GM19395 (cell line): ENCODE measurements at regions not wholly inside any gene's neighbourhood (a gene's known extent, or its start where the extent isn't known, plus 50 kb on each side); places are given as distances from the start of the nearest gene placed in this dataset.
A peak's percentile ranks its signal among the peaks of the same experiment; 100 is the strongest.
"Not testable (repeated sequence)": the region's sequence is repeated elsewhere in the genome, so short reads cannot be mapped to it uniquely, and the experiment has no call there.

Experiments used
- ATAC-seq: cut with Tn5 transposase; IDR thresholded peaks from one replicate; pipeline ENCODE4 v1.9.1; 2021; ENCODE audit warnings: mild to moderate bottlenecking, moderate library complexity; ENCODE audit not compliant: unreplicated experiment

- ATAC-seq, result no peak
Observed at GRCh38 chr7:67301667-67302066, 305.0 kb downstream of the TYW1 start.

GRCh38 chr7:67302113-67303039 lies 305.7 kb downstream of the TYW1 start:
- peak; percentile 95 for ATAC-seq

GRCh38 chr7:67304846-67305245 lies 308.2 kb downstream of the TYW1 start:
- not testable (repeated sequence) for ATAC-seq

GRCh38 chr7:67306331-67306730 lies 309.7 kb downstream of the TYW1 start:
- ATAC-seq, result no peak

GRCh38 chr7:67309764-67310549 lies 313.3 kb downstream of the TYW1 start:
- ATAC-seq, result no peak

- no peak for ATAC-seq
Observed at GRCh38 chr7:67311901-67312300, 315.3 kb downstream of the TYW1 start.

GRCh38 chr7:67313213-67313612 lies 316.6 kb downstream of the TYW1 start:
- no peak for ATAC-seq

- not testable (repeated sequence) for ATAC-seq
Observed at GRCh38 chr7:67316902-67317301, 320.3 kb downstream of the TYW1 start.

- not testable (repeated sequence) for ATAC-seq
Observed at GRCh38 chr7:67328257-67328656, 331.6 kb downstream of the TYW1 start.

GRCh38 chr7:67335165-67335564 lies 338.5 kb downstream of the TYW1 start:
- ATAC-seq, result not testable (repeated sequence)

GRCh38 chr7:67335663-67336062 lies 339.0 kb downstream of the TYW1 start:
- ATAC-seq, result not testable (repeated sequence)

GRCh38 chr7:67338545-67338944 lies 341.9 kb downstream of the TYW1 start:
- not testable (repeated sequence) for ATAC-seq

GRCh38 chr7:67341153-67341768 lies 344.6 kb downstream of the TYW1 start:
- no peak for ATAC-seq

- no peak for ATAC-seq
Observed at GRCh38 chr7:67343114-67343513, 346.5 kb downstream of the TYW1 start.

GRCh38 chr7:67343572-67343971 lies 346.9 kb downstream of the TYW1 start:
- ATAC-seq, result no peak

- ATAC-seq, result no peak
Observed at GRCh38 chr7:67344481-67345193, 348.0 kb downstream of the TYW1 start.

GRCh38 chr7:67346126-67346525 lies 349.5 kb downstream of the TYW1 start:
- no peak for ATAC-seq

GRCh38 chr7:67346876-67347275 lies 350.2 kb downstream of the TYW1 start:
- no peak for ATAC-seq

- ATAC-seq, result no peak
Observed at GRCh38 chr7:67348171-67348570, 351.5 kb downstream of the TYW1 start.

GRCh38 chr7:67357653-67358052 lies 361.0 kb downstream of the TYW1 start:
- ATAC-seq, result not testable (repeated sequence)

GRCh38 chr7:67358316-67358715 lies 361.7 kb downstream of the TYW1 start:
- ATAC-seq, result not testable (repeated sequence)
